ENCODE measurements at regions not wholly inside any gene's neighbourhood (a gene's known extent, or its start where the extent isn't known, plus 50 kb on each side); places are given as distances from the start of the nearest gene placed in this dataset.

- 94% methylated on average over 2 of the region's 2 CpGs for WGBS
- Histone ChIP-seq H3K36me3 (ENCODE audit: control insufficient read depth in 2 of 2, insufficient read depth in 2 of 2, low read length in 1 of 2) (no peaks in the 10 kb centered on the region), H3K4me1 (ENCODE audit: control insufficient read depth in 2 of 2, insufficient read depth in 2 of 2, low read length in 2 of 2) (no peaks in the 10 kb centered on the region), H3K9me3 (ENCODE audit: control insufficient read depth in 2 of 2, insufficient read depth in 1 of 2, low read length in 1 of 2) (no peaks in the 10 kb centered on the region), H3K27me3 (ENCODE audit: control insufficient read depth in 2 of 2, insufficient read depth in 1 of 2, low read length in 1 of 2) (no peaks in the 10 kb centered on the region), H3K27ac (ENCODE audit: low read depth in 1 of 2, low read length in 1 of 2) (no peak overlapping the region), H3K4me3 (ENCODE audit: low read length in 2 of 2) (no peak overlapping the region)
- DNase-seq (ENCODE audit: low read depth in 6 of 9, low spot score in 9 of 9) = no peak
Measured at GRCh38 chr13:108533842-108534241, 95.6 kb upstream of the MYO16 start.

DNA sequence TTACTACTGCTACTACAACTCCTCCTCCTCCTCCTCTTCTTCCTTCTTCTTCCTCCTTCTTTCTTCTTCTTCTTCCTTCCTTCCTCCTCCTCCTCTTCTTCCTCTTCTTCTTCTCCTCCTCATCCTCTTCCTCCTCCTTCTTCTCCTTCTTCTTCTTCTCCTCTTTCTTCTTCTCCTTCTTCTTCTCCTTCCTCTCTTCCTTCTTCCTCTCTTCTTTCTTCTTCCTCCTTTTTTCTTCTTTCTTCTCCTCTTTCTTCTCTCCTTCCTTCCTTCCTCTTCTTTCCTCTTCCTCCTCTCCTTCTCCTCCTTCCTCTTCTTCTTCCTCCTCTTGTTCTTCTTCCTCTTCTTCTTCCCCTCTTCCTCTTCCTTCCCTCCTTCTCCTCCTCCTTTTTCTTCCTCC, 94.7 kb upstream of the MYO16 start:
- Histone ChIP-seq H3K36me3 (ENCODE audit: control insufficient read depth in 2 of 2, insufficient read depth in 2 of 2, low read length in 1 of 2) (no peaks in the 10 kb centered on the region), H3K4me3 (ENCODE audit: low read length in 2 of 2) (no peak overlapping the region), H3K9me3 (ENCODE audit: control insufficient read depth in 2 of 2, insufficient read depth in 1 of 2, low read length in 1 of 2) (no peaks in the 10 kb centered on the region), H3K4me1 (ENCODE audit: control insufficient read depth in 2 of 2, insufficient read depth in 2 of 2, low read length in 2 of 2) (no peaks in the 10 kb centered on the region), H3K27me3 (ENCODE audit: control insufficient read depth in 2 of 2, insufficient read depth in 1 of 2, low read length in 1 of 2) (no peaks in the 10 kb centered on the region), H3K27ac (ENCODE audit: low read depth in 1 of 2, low read length in 1 of 2) (no peak overlapping the region)
- DNase-seq (ENCODE audit: low read depth in 6 of 9, low spot score in 9 of 9) = no peak

- Histone ChIP-seq H3K27ac (ENCODE audit: low read depth in 1 of 2, low read length in 1 of 2) (no peak overlapping the region), H3K9me3 (ENCODE audit: control insufficient read depth in 2 of 2, insufficient read depth in 1 of 2, low read length in 1 of 2) (no peaks in the 10 kb centered on the region), H3K4me1 (ENCODE audit: control insufficient read depth in 2 of 2, insufficient read depth in 2 of 2, low read length in 2 of 2) (no peaks in the 10 kb centered on the region), H3K4me3 (ENCODE audit: low read length in 2 of 2) (no peak overlapping the region), H3K36me3 (ENCODE audit: control insufficient read depth in 2 of 2, insufficient read depth in 2 of 2, low read length in 1 of 2) (no peaks in the 10 kb centered on the region), H3K27me3 (ENCODE audit: control insufficient read depth in 2 of 2, insufficient read depth in 1 of 2, low read length in 1 of 2) (no peaks in the 10 kb centered on the region)
- WGBS = 86% methylated on average over 5 of the region's 5 CpGs
- DNase-seq (ENCODE audit: low read depth in 6 of 9, low spot score in 9 of 9) = no peak
Measured at GRCh38 chr13:108549934-108550333, 79.5 kb upstream of the MYO16 start.

- DNase-seq (ENCODE audit: low read depth in 6 of 9, low spot score in 9 of 9) = no peak
- 88% methylated on average over 2 of the region's 2 CpGs for WGBS
Measured at GRCh38 chr13:108551674-108552073, 77.7 kb upstream of the MYO16 start.

DNA sequence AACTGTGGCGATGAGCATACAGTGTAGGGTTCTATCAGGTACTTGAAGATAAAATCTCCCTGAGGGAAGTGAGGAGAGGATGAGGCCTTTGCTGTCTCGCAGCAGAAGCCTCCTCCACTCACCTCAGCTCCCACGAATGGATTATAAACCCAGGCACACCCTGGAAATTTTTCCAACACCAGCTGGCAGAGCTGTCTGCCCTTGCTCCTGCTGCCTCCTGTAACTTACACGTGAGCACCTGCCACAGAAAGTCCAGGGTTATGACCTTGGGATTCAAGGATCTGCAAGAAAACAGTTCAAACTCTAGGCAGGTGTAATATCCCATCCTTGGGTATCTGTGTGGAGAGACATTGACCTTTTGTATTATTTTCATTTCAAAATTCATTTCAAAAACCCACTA, 70.9 kb upstream of the MYO16 start:
- Histone ChIP-seq H3K27ac (ENCODE audit: low read depth in 1 of 2, low read length in 1 of 2) (no peak overlapping the region), H3K9me3 (ENCODE audit: control insufficient read depth in 2 of 2, insufficient read depth in 1 of 2, low read length in 1 of 2) (no peaks in the 10 kb centered on the region), H3K4me1 (ENCODE audit: control insufficient read depth in 2 of 2, insufficient read depth in 2 of 2, low read length in 2 of 2) (no peaks in the 10 kb centered on the region), H3K4me3 (ENCODE audit: low read length in 2 of 2) (no peak overlapping the region), H3K27me3 (ENCODE audit: control insufficient read depth in 2 of 2, insufficient read depth in 1 of 2, low read length in 1 of 2) (no peaks in the 10 kb centered on the region), H3K36me3 (ENCODE audit: control insufficient read depth in 2 of 2, insufficient read depth in 2 of 2, low read length in 1 of 2) (no peaks in the 10 kb centered on the region)
- WGBS = 80% methylated on average over 4 of the region's 4 CpGs
- DNase-seq (ENCODE audit: low read depth in 6 of 9, low spot score in 9 of 9) = no peak

More at GRCh38 chr13:108551674-108552073, 77.7 kb upstream of the MYO16 start:
- no peak overlapping the region for H3K27ac ChIP-seq (ENCODE audit: low read depth in 1 of 2, low read length in 1 of 2)
- H3K9me3 ChIP-seq (ENCODE audit: control insufficient read depth in 2 of 2, insufficient read depth in 1 of 2, low read length in 1 of 2) = no peaks in the 10 kb centered on the region
- no peaks in the 10 kb centered on the region for H3K4me1 ChIP-seq (ENCODE audit: control insufficient read depth in 2 of 2, insufficient read depth in 2 of 2, low read length in 2 of 2)
- no peak overlapping the region for H3K4me3 ChIP-seq (ENCODE audit: low read length in 2 of 2)
- H3K27me3 ChIP-seq (ENCODE audit: control insufficient read depth in 2 of 2, insufficient read depth in 1 of 2, low read length in 1 of 2) = no peaks in the 10 kb centered on the region
- no peaks in the 10 kb centered on the region for H3K36me3 ChIP-seq (ENCODE audit: control insufficient read depth in 2 of 2, insufficient read depth in 2 of 2, low read length in 1 of 2)

GRCh38 chr13:108560093-108560492, 69.3 kb upstream of the MYO16 start:
- no peak overlapping the region for H3K27ac ChIP-seq (ENCODE audit: low read depth in 1 of 2, low read length in 1 of 2)
- DNase-seq (ENCODE audit: low read depth in 6 of 9, low spot score in 9 of 9) = no peak
- H3K36me3 ChIP-seq (ENCODE audit: control insufficient read depth in 2 of 2, insufficient read depth in 2 of 2, low read length in 1 of 2) = no peaks in the 10 kb centered on the region
- H3K27me3 ChIP-seq (ENCODE audit: control insufficient read depth in 2 of 2, insufficient read depth in 1 of 2, low read length in 1 of 2) = no peaks in the 10 kb centered on the region
- WGBS = 93% methylated on average over 3 of the region's 3 CpGs
- H3K9me3 ChIP-seq (ENCODE audit: control insufficient read depth in 2 of 2, insufficient read depth in 1 of 2, low read length in 1 of 2) = no peaks in the 10 kb centered on the region
- no peak overlapping the region for H3K4me3 ChIP-seq (ENCODE audit: low read length in 2 of 2)
- H3K4me1 ChIP-seq (ENCODE audit: control insufficient read depth in 2 of 2, insufficient read depth in 2 of 2, low read length in 2 of 2) = no peaks in the 10 kb centered on the region

- H3K4me3 ChIP-seq (ENCODE audit: low read length in 2 of 2) = no peak overlapping the region
- DNase-seq (ENCODE audit: low read depth in 6 of 9, low spot score in 9 of 9) = no peak
- H3K4me1 ChIP-seq (ENCODE audit: control insufficient read depth in 2 of 2, insufficient read depth in 2 of 2, low read length in 2 of 2) = no peaks in the 10 kb centered on the region
- no peak overlapping the region for H3K27ac ChIP-seq (ENCODE audit: low read depth in 1 of 2, low read length in 1 of 2)
- no peaks in the 10 kb centered on the region for H3K9me3 ChIP-seq (ENCODE audit: control insufficient read depth in 2 of 2, insufficient read depth in 1 of 2, low read length in 1 of 2)
- no peaks in the 10 kb centered on the region for H3K36me3 ChIP-seq (ENCODE audit: control insufficient read depth in 2 of 2, insufficient read depth in 2 of 2, low read length in 1 of 2)
- 76% methylated on average over 2 of the region's 2 CpGs for WGBS
- no peaks in the 10 kb centered on the region for H3K27me3 ChIP-seq (ENCODE audit: control insufficient read depth in 2 of 2, insufficient read depth in 1 of 2, low read length in 1 of 2)
Measured at GRCh38 chr13:108561149-108561548, 68.3 kb upstream of the MYO16 start.

- DNase-seq (ENCODE audit: low read depth in 6 of 9, low spot score in 9 of 9) = no peak
- Histone ChIP-seq H3K27ac (ENCODE audit: low read depth in 1 of 2, low read length in 1 of 2) (no peak overlapping the region), H3K4me1 (ENCODE audit: control insufficient read depth in 2 of 2, insufficient read depth in 2 of 2, low read length in 2 of 2) (no peaks in the 10 kb centered on the region), H3K27me3 (ENCODE audit: control insufficient read depth in 2 of 2, insufficient read depth in 1 of 2, low read length in 1 of 2) (no peaks in the 10 kb centered on the region), H3K36me3 (ENCODE audit: control insufficient read depth in 2 of 2, insufficient read depth in 2 of 2, low read length in 1 of 2) (no peaks in the 10 kb centered on the region), H3K9me3 (ENCODE audit: control insufficient read depth in 2 of 2, insufficient read depth in 1 of 2, low read length in 1 of 2) (no peaks in the 10 kb centered on the region), H3K4me3 (ENCODE audit: low read length in 2 of 2) (no peak overlapping the region)
- 93% methylated on average over 2 of the region's 2 CpGs for WGBS
Measured at GRCh38 chr13:108566413-108567170, 62.8 kb upstream of the MYO16 start.

- DNase-seq (ENCODE audit: low read depth in 6 of 9, low spot score in 9 of 9) = no peak
- H3K27me3 ChIP-seq (ENCODE audit: control insufficient read depth in 2 of 2, insufficient read depth in 1 of 2, low read length in 1 of 2) = no peaks in the 10 kb centered on the region
- no peaks in the 10 kb centered on the region for H3K36me3 ChIP-seq (ENCODE audit: control insufficient read depth in 2 of 2, insufficient read depth in 2 of 2, low read length in 1 of 2)
- no peak overlapping the region for H3K27ac ChIP-seq (ENCODE audit: low read depth in 1 of 2, low read length in 1 of 2)
- H3K4me1 ChIP-seq (ENCODE audit: control insufficient read depth in 2 of 2, insufficient read depth in 2 of 2, low read length in 2 of 2) = no peaks in the 10 kb centered on the region
- 90% methylated on average over 6 of the region's 6 CpGs for WGBS
- H3K9me3 ChIP-seq (ENCODE audit: control insufficient read depth in 2 of 2, insufficient read depth in 1 of 2, low read length in 1 of 2) = no peaks in the 10 kb centered on the region
- no peak overlapping the region for H3K4me3 ChIP-seq (ENCODE audit: low read length in 2 of 2)
Measured at GRCh38 chr13:108572782-108573211, 56.6 kb upstream of the MYO16 start.
